OCI-LY3 (cell line): ENCODE measurements at regions not wholly inside any gene's neighbourhood (a gene's known extent, or its start where the extent isn't known, plus 50 kb on each side); places are given as distances from the start of the nearest gene placed in this dataset.

Experiments used
- H2AFZ ChIP-seq: fragments of 200-600, 300-600 bp; shearing (Covaris generic); 2 replicates; pipeline ENCODE4 v1.6.0; 2014; ENCODE audit warnings: antibody characterized with exemption, low read depth, low read length
- H3K27ac ChIP-seq: fragments of 200-600, 300-600 bp; sonication (generic); 2 replicates; pipeline ENCODE4 v1.5.1; 2014; ENCODE audit warnings: mild to moderate bottlenecking, low read length, moderate library complexity, mixed read lengths
- H3K27me3 ChIP-seq: fragments of 200-600, 300-600 bp; sonication (generic); 2 replicates; pipeline ENCODE4 v1.6.1; 2014; ENCODE audit warnings: low read depth, low read length, mixed read lengths
- H3K36me3 ChIP-seq: fragments of 200-600, 300-600 bp; sonication (generic); replicated peaks from 2 replicates; pipeline ENCODE3; 2014; ENCODE audit warnings: low read depth, low read length, mixed read lengths
- H3K4me1 ChIP-seq: fragments of 300-600, 200-600 bp; sonication (generic); 2 replicates; pipeline ENCODE4 v1.6.1; 2014; ENCODE audit warnings: low read length, mixed read lengths
- H3K4me2 ChIP-seq: fragments of 200-600, 300-600 bp; sonication (generic); 2 replicates; pipeline ENCODE4 v1.6.1; 2014; ENCODE audit warnings: low read length, mixed read lengths
- H3K4me3 ChIP-seq: fragments of 300-600, 200-600 bp; sonication (generic); 2 replicates; pipeline ENCODE4 v1.5.1; 2014; ENCODE audit warnings: antibody characterized with exemption, mild to moderate bottlenecking, low read length, moderate library complexity
- H3K79me2 ChIP-seq: fragments of 300-600, 200-600 bp; shearing (Covaris generic); 2 replicates; pipeline ENCODE4 v1.6.1; 2014; ENCODE audit warnings: mild to moderate bottlenecking, low read length, mixed read lengths
- H3K9ac ChIP-seq: fragments of 300-600, 200-600 bp; shearing (Covaris generic); 2 replicates; pipeline ENCODE4 v1.6.0; 2014; ENCODE audit warnings: mild to moderate bottlenecking, low read length, moderate library complexity
- H3K9me3 ChIP-seq: fragments of 200-600, 300-600 bp; shearing (Covaris generic); 2 replicates; pipeline ENCODE4 v1.6.1; 2014; ENCODE audit warnings: low read length, mixed read lengths; ENCODE audit not compliant: insufficient read depth
- H4K20me1 ChIP-seq: fragments of 200-600, 300-600 bp; sonication (generic); 2 replicates; pipeline ENCODE4 v1.6.1; 2016; ENCODE audit warnings: low read length, mixed read lengths; ENCODE audit not compliant: insufficient read depth
- CTCF ChIP-seq: fragments of 200-600, 300-600 bp; sonication (generic); IDR thresholded peaks from 2 replicates; pipeline ENCODE4 v1.5.1; 2014; ENCODE audit warnings: antibody characterized with exemption, low read length, low read depth
- EZH2phosphoT487 ChIP-seq: fragments of 200-600 bp; shearing (Covaris generic); IDR thresholded peaks from 2 replicates; pipeline ENCODE4 v1.6.1; 2018; ENCODE audit warnings: antibody characterized with exemption, mixed run types, low read depth

GRCh38 chr14:85451421-85451820, 78.5 kb upstream of the FLRT2 start:
- H3K9ac ChIP-seq: no peak overlapping the region
- no peaks in the 10 kb centered on the region for H3K36me3 ChIP-seq
- H2AFZ ChIP-seq: no peak overlapping the region
- no peak overlapping the region for H3K4me2 ChIP-seq
- H3K27ac ChIP-seq: no peak overlapping the region
- peaks cover 6% of the 10 kb centered on the region; the same call in 1 of the 2 replicates for H3K4me1 ChIP-seq
- H3K9me3 ChIP-seq: no peaks in the 10 kb centered on the region
- H3K27me3 ChIP-seq: no peaks in the 10 kb centered on the region
- no peaks in the 10 kb centered on the region for H3K79me2 ChIP-seq
- TF ChIP-seq CTCF: no peak
- no peak for TF ChIP-seq EZH2phosphoT487
- no peak overlapping the region for H3K4me3 ChIP-seq
- no peaks in the 10 kb centered on the region for H4K20me1 ChIP-seq

GRCh38 chr14:85453401-85454225, 76.3 kb upstream of the FLRT2 start:
- H2AFZ ChIP-seq: no peak overlapping the region
- no peak overlapping the region for H3K4me3 ChIP-seq
- no peaks in the 10 kb centered on the region for H3K79me2 ChIP-seq
- H3K36me3 ChIP-seq: no peaks in the 10 kb centered on the region
- H3K9me3 ChIP-seq: no peaks in the 10 kb centered on the region
- H3K4me1 ChIP-seq: peaks cover 6% of the 10 kb centered on the region; the same call in 1 of the 2 replicates
- H4K20me1 ChIP-seq: no peaks in the 10 kb centered on the region
- H3K27me3 ChIP-seq: no peaks in the 10 kb centered on the region
- no peak overlapping the region for H3K9ac ChIP-seq
- H3K4me2 ChIP-seq: no peak overlapping the region
- no peak for TF ChIP-seq CTCF
- TF ChIP-seq EZH2phosphoT487: no peak
- no peak overlapping the region for H3K27ac ChIP-seq

GRCh38 chr14:85454226-85454813, 75.6 kb upstream of the FLRT2 start:
- TF ChIP-seq EZH2phosphoT487 (no peak), CTCF (no peak)
- Histone ChIP-seq H3K79me2 (no peaks in the 10 kb centered on the region), H4K20me1 (no peaks in the 10 kb centered on the region), H3K9ac (no peak overlapping the region), H3K27me3 (no peaks in the 10 kb centered on the region), H3K27ac (no peak overlapping the region), H3K4me3 (no peak overlapping the region), H3K4me1 (peaks cover 6% of the 10 kb centered on the region; the same call in 1 of the 2 replicates), H2AFZ (no peak overlapping the region), H3K4me2 (no peak overlapping the region), H3K36me3 (no peaks in the 10 kb centered on the region), H3K9me3 (no peaks in the 10 kb centered on the region)

GRCh38 chr14:85459361-85460000, 70.5 kb upstream of the FLRT2 start:
- no peaks in the 10 kb centered on the region for H3K36me3 ChIP-seq
- no peaks in the 10 kb centered on the region for H4K20me1 ChIP-seq
- no peaks in the 10 kb centered on the region for H3K27me3 ChIP-seq
- H2AFZ ChIP-seq: no peak overlapping the region
- H3K9me3 ChIP-seq: no peaks in the 10 kb centered on the region
- TF ChIP-seq CTCF (no peak), EZH2phosphoT487 (no peak)
- H3K79me2 ChIP-seq: no peaks in the 10 kb centered on the region
- H3K4me2 ChIP-seq: no peak overlapping the region
- H3K27ac ChIP-seq: no peak overlapping the region
- no peak overlapping the region for H3K4me3 ChIP-seq
- no peak overlapping the region for H3K9ac ChIP-seq
- H3K4me1 ChIP-seq: no peaks in the 10 kb centered on the region
